ENCODE measurements at regions not wholly inside any gene's neighbourhood (a gene's known extent, or its start where the extent isn't known, plus 50 kb on each side); places are given as distances from the start of the nearest gene placed in this dataset.

DNA sequence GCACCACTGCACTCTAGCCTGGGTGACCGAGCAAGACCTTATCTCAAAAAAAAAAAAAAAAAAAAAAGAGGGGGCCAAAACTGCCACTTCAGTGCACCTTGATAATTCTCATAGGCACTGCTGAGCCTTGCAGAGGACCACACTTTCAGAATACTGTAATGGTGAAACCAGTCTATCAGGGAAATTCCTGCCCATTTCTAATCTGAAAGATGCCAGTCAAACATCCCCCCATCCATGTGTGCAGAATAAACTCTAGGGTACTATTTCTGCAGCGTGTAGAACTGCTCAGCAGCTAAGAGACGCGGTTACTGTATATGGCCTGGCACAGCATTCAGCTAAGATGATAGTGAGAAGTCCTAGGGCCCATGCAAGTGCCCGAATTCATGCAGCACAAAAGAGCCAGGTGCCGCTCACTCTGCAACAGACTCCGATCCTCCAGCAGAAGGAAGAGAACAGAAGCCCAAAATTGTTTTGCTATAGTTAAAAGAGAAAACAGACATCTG is 286.8 kb upstream of the KLF14 start:
- H3K4me3 ChIP-seq (ENCODE audit: insufficient read depth, low read depth, low read length, poor library complexity, severe bottlenecking): no peak overlapping the region
- H3K27me3 ChIP-seq (replicated peaks; ENCODE audit: control insufficient read depth, insufficient read depth, low read length, poor library complexity, severe bottlenecking): no peaks in the 10 kb centered on the region
- no peaks in the 10 kb centered on the region for H3K9me3 ChIP-seq (ENCODE audit: control insufficient read depth, low read length)
- peak overlapping the region; percentile 45 for H3K27ac ChIP-seq (ENCODE audit: insufficient read depth, low read length, poor library complexity, severe bottlenecking)
- peaks cover 46% of the 10 kb centered on the region for H3K4me1 ChIP-seq (ENCODE audit: control insufficient read depth, insufficient read depth, low read length, poor library complexity, severe bottlenecking)
- peaks cover 4% of the 10 kb centered on the region for H3K36me3 ChIP-seq (ENCODE audit: control insufficient read depth, insufficient read depth, low read length)
- DNase-seq: no peak

- Histone ChIP-seq H3K9me3 (ENCODE audit: control insufficient read depth, low read length) (no peaks in the 10 kb centered on the region), H3K4me1 (ENCODE audit: control insufficient read depth, insufficient read depth, low read length, poor library complexity, severe bottlenecking) (peaks cover 47% of the 10 kb centered on the region), H3K4me3 (ENCODE audit: insufficient read depth, low read depth, low read length, poor library complexity, severe bottlenecking) (peak overlapping the region; percentile 7), H3K27me3 (replicated peaks; ENCODE audit: control insufficient read depth, insufficient read depth, low read length, poor library complexity, severe bottlenecking) (no peaks in the 10 kb centered on the region), H3K36me3 (ENCODE audit: control insufficient read depth, insufficient read depth, low read length) (peaks cover 2% of the 10 kb centered on the region), H3K27ac (ENCODE audit: insufficient read depth, low read length, poor library complexity, severe bottlenecking) (peak overlapping the region; percentile 45)
- no peak for DNase-seq
Measured at GRCh38 chr7:131021460-131021859, 287.5 kb upstream of the KLF14 start.

GRCh38 chr7:131021902-131022301 is 287.9 kb upstream of the KLF14 start:
- Histone ChIP-seq H3K27me3 (replicated peaks; ENCODE audit: control insufficient read depth, insufficient read depth, low read length, poor library complexity, severe bottlenecking) (no peaks in the 10 kb centered on the region), H3K9me3 (ENCODE audit: control insufficient read depth, low read length) (no peaks in the 10 kb centered on the region), H3K4me1 (ENCODE audit: control insufficient read depth, insufficient read depth, low read length, poor library complexity, severe bottlenecking) (peaks cover 46% of the 10 kb centered on the region), H3K4me3 (ENCODE audit: insufficient read depth, low read depth, low read length, poor library complexity, severe bottlenecking) (peak overlapping the region; percentile 7), H3K36me3 (ENCODE audit: control insufficient read depth, insufficient read depth, low read length) (no peaks in the 10 kb centered on the region), H3K27ac (ENCODE audit: insufficient read depth, low read length, poor library complexity, severe bottlenecking) (peak overlapping the region; percentile 45)
- no peak for DNase-seq

DNA sequence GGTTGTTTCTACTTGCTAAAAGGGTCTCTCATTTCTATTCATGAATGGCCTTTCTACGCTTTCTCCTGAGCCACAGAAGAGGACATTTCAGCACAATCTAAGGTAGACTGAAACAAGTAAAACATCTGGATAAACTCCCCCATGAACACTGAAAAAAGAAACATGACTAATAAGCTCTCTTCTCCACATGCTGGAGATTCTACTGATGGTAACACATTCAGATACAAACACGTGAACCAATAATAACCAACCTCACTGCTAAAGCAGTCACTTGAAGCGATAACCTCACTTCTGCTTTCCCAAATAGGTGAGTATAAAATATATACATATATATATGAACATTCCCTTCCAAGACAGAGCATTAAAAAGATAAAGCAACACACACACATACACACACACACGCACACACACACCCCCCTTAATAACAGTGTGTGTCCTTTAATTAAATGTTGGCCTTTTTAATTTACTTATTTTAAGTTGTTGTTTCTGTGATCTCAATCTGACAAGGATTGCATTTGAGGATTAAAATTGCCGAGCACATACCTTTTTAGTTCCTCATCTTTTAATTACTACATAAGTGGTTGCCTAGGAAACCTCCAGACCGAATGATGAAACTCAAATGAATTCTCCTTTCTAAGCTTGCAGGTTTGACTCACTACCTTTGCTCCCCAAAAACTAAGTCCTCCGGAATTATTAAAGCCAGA is 292.4 kb upstream of the KLF14 start:
- peaks cover 52% of the 10 kb centered on the region for H3K4me1 ChIP-seq (ENCODE audit: control insufficient read depth, insufficient read depth, low read length, poor library complexity, severe bottlenecking)
- H3K36me3 ChIP-seq (ENCODE audit: control insufficient read depth, insufficient read depth, low read length): no peaks in the 10 kb centered on the region
- H3K27me3 ChIP-seq (replicated peaks; ENCODE audit: control insufficient read depth, insufficient read depth, low read length, poor library complexity, severe bottlenecking): no peaks in the 10 kb centered on the region
- H3K27ac ChIP-seq (ENCODE audit: insufficient read depth, low read length, poor library complexity, severe bottlenecking): no peak overlapping the region
- no peaks in the 10 kb centered on the region for H3K9me3 ChIP-seq (ENCODE audit: control insufficient read depth, low read length)
- no peak for DNase-seq
- H3K4me3 ChIP-seq (ENCODE audit: insufficient read depth, low read depth, low read length, poor library complexity, severe bottlenecking): no peak overlapping the region

DNA sequence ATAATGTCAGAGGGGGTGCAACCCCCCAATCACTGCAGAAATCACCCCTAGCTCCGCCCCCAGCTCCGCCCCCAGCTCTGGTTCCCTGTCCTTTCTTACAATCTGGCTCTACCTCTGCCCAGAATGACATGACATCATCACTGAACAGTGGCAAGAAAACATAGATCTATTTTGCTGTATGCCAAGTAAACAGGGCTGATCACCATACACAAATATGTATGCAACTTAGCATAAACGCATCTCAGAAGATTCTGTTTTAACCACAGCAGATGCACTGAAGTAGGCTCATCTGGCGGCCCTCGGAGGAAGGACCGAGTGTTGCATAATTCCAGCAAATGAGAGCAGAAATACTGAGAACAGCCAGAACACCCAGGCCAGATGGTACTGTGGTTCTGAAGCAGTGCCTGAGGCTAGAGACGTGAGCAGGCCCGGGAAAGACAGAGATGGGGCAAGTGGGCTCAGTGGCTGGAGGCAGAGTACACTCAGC is 293.3 kb upstream of the KLF14 start:
- no peaks in the 10 kb centered on the region for H3K36me3 ChIP-seq (ENCODE audit: control insufficient read depth, insufficient read depth, low read length)
- no peak overlapping the region for H3K4me3 ChIP-seq (ENCODE audit: insufficient read depth, low read depth, low read length, poor library complexity, severe bottlenecking)
- no peaks in the 10 kb centered on the region for H3K27me3 ChIP-seq (replicated peaks; ENCODE audit: control insufficient read depth, insufficient read depth, low read length, poor library complexity, severe bottlenecking)
- peaks cover 53% of the 10 kb centered on the region for H3K4me1 ChIP-seq (ENCODE audit: control insufficient read depth, insufficient read depth, low read length, poor library complexity, severe bottlenecking)
- H3K9me3 ChIP-seq (ENCODE audit: control insufficient read depth, low read length): no peaks in the 10 kb centered on the region
- H3K27ac ChIP-seq (ENCODE audit: insufficient read depth, low read length, poor library complexity, severe bottlenecking): peak overlapping the region; percentile 11
- DNase-seq: peak; percentile 39 to 42 (median 39)

DNA sequence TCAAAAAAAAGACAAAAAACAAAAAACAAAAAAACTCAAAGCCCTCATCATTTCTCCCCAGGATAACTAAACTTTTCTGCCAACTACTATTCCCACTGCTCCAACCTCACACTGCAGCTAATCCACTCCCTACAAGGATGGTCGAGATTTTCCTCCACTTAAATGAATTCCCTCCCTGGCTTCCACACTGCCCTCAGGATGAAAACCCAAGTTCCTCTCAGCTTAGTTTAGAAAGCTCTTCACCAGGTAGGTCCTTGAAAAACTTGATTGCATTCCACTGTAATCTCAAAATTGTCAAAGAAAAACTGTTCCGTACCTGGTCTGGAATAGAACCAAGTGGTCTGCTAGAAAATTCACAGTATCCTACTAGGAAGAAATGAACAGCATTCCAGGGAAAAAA is 294.3 kb upstream of the KLF14 start:
- H3K36me3 ChIP-seq (ENCODE audit: control insufficient read depth, insufficient read depth, low read length): peaks cover under 1% of the 10 kb centered on the region
- peaks cover 56% of the 10 kb centered on the region for H3K4me1 ChIP-seq (ENCODE audit: control insufficient read depth, insufficient read depth, low read length, poor library complexity, severe bottlenecking)
- H3K27ac ChIP-seq (ENCODE audit: insufficient read depth, low read length, poor library complexity, severe bottlenecking): no peak overlapping the region
- no peak for DNase-seq
- no peaks in the 10 kb centered on the region for H3K9me3 ChIP-seq (ENCODE audit: control insufficient read depth, low read length)
- no peaks in the 10 kb centered on the region for H3K27me3 ChIP-seq (replicated peaks; ENCODE audit: control insufficient read depth, insufficient read depth, low read length, poor library complexity, severe bottlenecking)
- H3K4me3 ChIP-seq (ENCODE audit: insufficient read depth, low read depth, low read length, poor library complexity, severe bottlenecking): no peak overlapping the region

DNA sequence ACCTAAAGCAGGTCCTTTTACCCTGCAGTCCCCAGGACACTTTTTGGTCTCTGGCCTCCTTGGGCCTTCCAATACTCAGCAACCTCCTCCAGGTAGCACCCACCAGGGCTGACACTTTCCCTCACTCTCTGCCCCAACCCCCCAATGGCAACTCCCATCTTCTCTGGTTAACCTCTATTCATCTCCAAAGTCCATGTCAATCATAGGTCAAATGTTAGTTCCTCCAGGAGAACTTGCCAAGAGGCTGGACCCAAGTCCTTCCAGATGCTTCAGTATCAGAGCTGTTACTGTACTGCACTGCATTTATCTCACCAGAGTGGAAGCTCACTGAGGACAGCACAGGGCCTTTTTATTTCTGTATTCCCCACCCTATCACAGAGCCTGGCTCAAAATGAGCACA is 295.0 kb upstream of the KLF14 start:
- H3K4me3 ChIP-seq (ENCODE audit: insufficient read depth, low read depth, low read length, poor library complexity, severe bottlenecking): no peak overlapping the region
- peaks cover 61% of the 10 kb centered on the region for H3K4me1 ChIP-seq (ENCODE audit: control insufficient read depth, insufficient read depth, low read length, poor library complexity, severe bottlenecking)
- H3K36me3 ChIP-seq (ENCODE audit: control insufficient read depth, insufficient read depth, low read length): peaks cover 3% of the 10 kb centered on the region
- no peak for DNase-seq
- no peak overlapping the region for H3K27ac ChIP-seq (ENCODE audit: insufficient read depth, low read length, poor library complexity, severe bottlenecking)
- H3K9me3 ChIP-seq (ENCODE audit: control insufficient read depth, low read length): no peaks in the 10 kb centered on the region
- H3K27me3 ChIP-seq (replicated peaks; ENCODE audit: control insufficient read depth, insufficient read depth, low read length, poor library complexity, severe bottlenecking): no peaks in the 10 kb centered on the region

DNA sequence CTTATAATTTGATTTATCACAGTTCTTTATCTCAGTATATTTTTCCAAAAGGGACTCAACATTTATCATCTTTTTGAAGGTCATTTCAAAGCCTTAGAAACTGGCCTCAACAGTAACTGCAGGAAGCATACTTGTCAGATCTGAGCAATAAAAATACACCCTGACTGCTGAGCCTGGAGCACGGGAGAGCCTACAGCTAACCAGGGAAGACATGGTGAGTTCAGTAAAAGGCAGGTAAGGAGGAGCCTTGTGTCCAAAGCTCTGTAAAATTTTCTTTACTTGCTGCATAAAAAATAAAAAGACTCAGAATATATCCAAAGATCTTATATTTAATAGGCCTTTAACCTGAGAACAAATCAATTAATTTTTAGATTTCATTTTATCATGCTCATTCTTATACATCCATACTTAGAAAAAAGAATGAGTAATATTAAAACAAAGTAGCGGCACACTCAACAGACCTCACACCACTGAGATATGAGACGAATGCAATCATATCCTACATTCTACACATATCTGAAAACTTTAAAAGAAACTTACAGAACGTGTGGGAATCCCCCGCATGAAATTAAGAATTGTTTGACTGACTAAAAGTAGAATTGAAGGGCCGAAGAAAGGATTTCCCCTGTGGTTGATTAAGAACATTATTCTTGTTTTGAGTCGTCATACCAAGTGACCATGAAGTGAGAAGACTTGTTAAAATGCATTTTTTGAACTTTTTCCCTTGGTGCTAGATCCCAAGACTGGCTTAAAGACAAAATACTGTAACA is 296.4 kb upstream of the MKLN1 start:
- H3K4me1 ChIP-seq (ENCODE audit: control insufficient read depth, insufficient read depth, low read length, poor library complexity, severe bottlenecking): peaks cover 64% of the 10 kb centered on the region
- DNase-seq: no peak
- peaks cover 7% of the 10 kb centered on the region for H3K36me3 ChIP-seq (ENCODE audit: control insufficient read depth, insufficient read depth, low read length)
- H3K27ac ChIP-seq (ENCODE audit: insufficient read depth, low read length, poor library complexity, severe bottlenecking): peak overlapping the region; percentile 24
- no peaks in the 10 kb centered on the region for H3K27me3 ChIP-seq (replicated peaks; ENCODE audit: control insufficient read depth, insufficient read depth, low read length, poor library complexity, severe bottlenecking)
- peak overlapping the region; percentile 2 for H3K4me3 ChIP-seq (ENCODE audit: insufficient read depth, low read depth, low read length, poor library complexity, severe bottlenecking)
- H3K9me3 ChIP-seq (ENCODE audit: control insufficient read depth, low read length): no peaks in the 10 kb centered on the region

DNA sequence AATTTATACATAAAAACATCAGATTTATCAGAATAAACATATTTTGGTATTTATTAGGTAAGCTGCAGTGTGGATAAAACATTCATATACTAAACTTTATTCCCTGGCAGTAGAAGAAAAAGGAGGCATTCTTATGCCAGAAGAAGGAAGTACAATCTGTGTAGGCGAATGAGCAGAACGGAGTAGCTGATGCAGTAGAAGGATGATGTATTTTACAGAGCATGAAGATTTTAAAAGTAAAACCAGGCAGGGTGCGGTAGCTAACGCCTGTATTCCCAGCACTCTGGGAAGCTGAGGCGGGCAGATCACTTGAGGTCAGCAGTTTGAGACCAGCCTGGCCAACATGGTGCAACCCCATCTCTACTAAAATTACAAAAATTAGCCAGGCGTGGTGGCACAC is 294.9 kb upstream of the MKLN1 start:
- H3K4me3 ChIP-seq (ENCODE audit: insufficient read depth, low read depth, low read length, poor library complexity, severe bottlenecking): no peak overlapping the region
- no peaks in the 10 kb centered on the region for H3K9me3 ChIP-seq (ENCODE audit: control insufficient read depth, low read length)
- H3K27me3 ChIP-seq (replicated peaks; ENCODE audit: control insufficient read depth, insufficient read depth, low read length, poor library complexity, severe bottlenecking): no peaks in the 10 kb centered on the region
- peaks cover 7% of the 10 kb centered on the region for H3K36me3 ChIP-seq (ENCODE audit: control insufficient read depth, insufficient read depth, low read length)
- no peak for DNase-seq
- H3K4me1 ChIP-seq (ENCODE audit: control insufficient read depth, insufficient read depth, low read length, poor library complexity, severe bottlenecking): peaks cover 56% of the 10 kb centered on the region
- no peak overlapping the region for H3K27ac ChIP-seq (ENCODE audit: insufficient read depth, low read length, poor library complexity, severe bottlenecking)
